HG03558 (cell line): ENCODE measurements at regions not wholly inside any gene's neighbourhood (a gene's known extent, or its start where the extent isn't known, plus 50 kb on each side); places are given as distances from the start of the nearest gene placed in this dataset.
"Not testable (repeated sequence)": the region's sequence is repeated elsewhere in the genome, so short reads cannot be mapped to it uniquely, and the experiment has no call there.

Experiments used
- ATAC-seq: cut with Tn5 transposase; IDR thresholded peaks from one replicate; pipeline ENCODE4 v1.9.1; 2021; ENCODE audit warnings: moderate number of reproducible peaks; ENCODE audit not compliant: unreplicated experiment; ENCODE audit errors: extremely low read depth

DNA sequence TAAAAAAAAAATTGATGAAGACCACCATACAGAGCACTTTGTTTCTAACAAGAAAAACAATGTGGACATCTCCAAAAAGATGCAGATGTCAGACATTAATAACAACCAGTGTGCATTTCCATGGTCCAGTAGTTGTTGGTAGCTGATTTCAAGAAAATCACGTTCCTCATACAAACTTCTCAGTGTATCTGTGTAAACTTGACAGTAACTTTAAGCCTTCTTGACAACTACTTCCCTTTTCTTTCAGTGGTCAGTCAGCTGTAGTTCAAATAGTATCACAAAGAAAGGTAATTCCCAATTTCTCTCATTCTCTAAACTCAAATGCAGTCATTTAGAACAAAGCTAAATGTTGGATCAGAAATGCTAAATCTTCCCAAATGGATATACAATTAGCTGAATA lies 879.9 kb downstream of the AMY1C start:
- ATAC-seq = no peak

- ATAC-seq = no peak
Observed at GRCh38 chr1:104630567-104631149, 881.0 kb downstream of the AMY1C start.

DNA sequence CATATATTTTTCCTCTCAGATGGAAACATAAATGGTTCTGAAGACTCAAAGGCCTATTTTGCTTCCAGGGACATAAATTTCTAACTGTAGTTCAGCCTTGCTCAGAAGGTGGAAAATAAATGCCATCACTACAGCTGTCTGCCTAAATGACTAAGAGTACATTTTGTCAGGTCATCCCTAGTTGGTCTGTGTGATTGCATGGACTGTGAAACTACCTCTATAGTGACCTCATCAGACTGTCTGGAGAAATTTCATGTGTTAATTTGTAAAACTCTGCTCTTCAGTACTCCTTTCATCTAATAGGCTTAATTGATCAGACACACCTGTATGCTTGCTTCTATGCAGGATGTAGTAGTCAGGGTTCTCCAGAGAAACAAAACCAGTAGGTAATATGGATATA lies 886.9 kb downstream of the AMY1C start:
- ATAC-seq = peak; percentile 52

GRCh38 chr1:104646233-104646632 lies 896.5 kb downstream of the AMY1C start:
- ATAC-seq = no peak

- peak; percentile 65 for ATAC-seq
Observed at GRCh38 chr1:104648269-104648691, 898.6 kb downstream of the AMY1C start.

- ATAC-seq = not testable (repeated sequence)
Observed at GRCh38 chr1:104664374-104664773, 914.7 kb downstream of the AMY1C start.

DNA sequence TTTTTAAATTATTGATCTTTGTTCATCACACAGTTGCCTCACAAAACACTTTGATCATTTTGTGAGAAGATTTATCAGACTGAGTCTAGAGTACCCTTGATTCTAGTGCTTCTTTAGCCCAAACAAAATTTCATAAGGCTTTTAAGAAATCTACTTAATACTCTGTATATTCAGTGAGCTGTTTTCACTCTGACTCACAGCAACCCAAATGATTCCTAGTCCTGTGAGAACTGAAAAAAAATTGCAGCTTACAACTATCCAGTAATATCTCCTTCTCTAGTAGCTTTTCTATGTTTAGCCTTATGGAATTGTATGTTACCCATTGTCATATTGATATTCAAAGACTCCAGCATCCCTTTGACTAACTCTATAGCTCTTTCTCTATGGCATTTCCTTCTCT lies 915.6 kb downstream of the AMY1C start:
- ATAC-seq = no peak

GRCh38 chr1:104671684-104672353 lies 922.1 kb downstream of the AMY1C start:
- no peak for ATAC-seq

- no peak for ATAC-seq
Observed at GRCh38 chr1:104699433-104699832, 949.7 kb downstream of the AMY1C start.

- ATAC-seq = no peak
Observed at GRCh38 chr1:104702731-104703130, 953.0 kb downstream of the AMY1C start.

DNA sequence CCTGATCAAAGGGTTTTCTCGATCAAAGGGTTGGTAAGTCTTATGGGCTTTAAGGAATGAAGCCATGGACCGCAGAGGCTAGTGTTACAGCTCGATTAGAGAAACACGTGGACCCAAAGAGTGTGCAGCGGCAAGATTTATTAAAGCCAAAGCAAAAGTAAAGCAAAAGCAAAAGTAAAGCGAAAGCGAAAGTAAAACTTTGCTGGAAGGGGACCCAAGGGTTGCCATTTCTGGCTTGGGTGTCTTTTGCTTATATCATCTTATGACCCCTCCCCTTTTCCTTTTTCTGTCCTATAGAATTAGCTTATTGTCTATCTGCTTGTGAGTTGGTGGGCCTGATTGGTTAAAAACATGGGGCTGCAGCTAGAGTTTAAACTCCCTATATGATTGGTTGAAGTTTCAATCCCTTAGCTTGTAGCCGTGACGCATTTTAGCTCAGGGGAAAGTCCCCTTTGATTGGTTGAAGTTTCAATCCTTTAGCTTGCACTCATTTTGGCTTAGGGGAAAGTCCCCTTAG lies 957.0 kb downstream of the AMY1C start:
- ATAC-seq = no peak

GRCh38 chr1:104718752-104719151 lies 969.1 kb downstream of the AMY1C start:
- no peak for ATAC-seq

GRCh38 chr1:104720741-104721140 lies 971.0 kb downstream of the AMY1C start:
- no peak for ATAC-seq

DNA sequence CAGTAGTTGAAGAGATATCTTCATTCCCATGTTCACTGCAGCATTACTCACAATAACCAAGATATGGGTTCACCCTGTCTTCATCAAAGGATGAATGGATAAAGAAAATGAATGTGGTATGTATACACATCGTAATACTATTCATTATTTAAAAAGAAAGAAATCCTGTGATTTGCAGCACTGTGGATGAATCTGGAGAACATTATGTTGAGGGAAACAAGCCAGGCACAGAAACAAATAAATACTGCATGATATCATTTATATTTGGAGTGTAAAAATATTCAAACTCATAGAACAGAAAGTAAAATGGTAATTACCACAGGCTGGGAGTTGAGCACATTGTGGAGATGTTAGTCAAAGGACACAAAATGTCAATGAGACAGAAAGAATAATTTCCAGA lies 977.2 kb downstream of the AMY1C start:
- no peak for ATAC-seq

- ATAC-seq = no peak
Observed at GRCh38 chr1:104733866-104734265, 984.2 kb downstream of the AMY1C start.

GRCh38 chr1:104745875-104746274 lies 996.2 kb downstream of the AMY1C start:
- no peak for ATAC-seq

- no peak for ATAC-seq
Observed at GRCh38 chr1:104746994-104747393, 997.3 kb downstream of the AMY1C start.

- peak; percentile 96 for ATAC-seq
Observed at GRCh38 chr1:104760017-104760416, 1010.3 kb downstream of the AMY1C start.

DNA sequence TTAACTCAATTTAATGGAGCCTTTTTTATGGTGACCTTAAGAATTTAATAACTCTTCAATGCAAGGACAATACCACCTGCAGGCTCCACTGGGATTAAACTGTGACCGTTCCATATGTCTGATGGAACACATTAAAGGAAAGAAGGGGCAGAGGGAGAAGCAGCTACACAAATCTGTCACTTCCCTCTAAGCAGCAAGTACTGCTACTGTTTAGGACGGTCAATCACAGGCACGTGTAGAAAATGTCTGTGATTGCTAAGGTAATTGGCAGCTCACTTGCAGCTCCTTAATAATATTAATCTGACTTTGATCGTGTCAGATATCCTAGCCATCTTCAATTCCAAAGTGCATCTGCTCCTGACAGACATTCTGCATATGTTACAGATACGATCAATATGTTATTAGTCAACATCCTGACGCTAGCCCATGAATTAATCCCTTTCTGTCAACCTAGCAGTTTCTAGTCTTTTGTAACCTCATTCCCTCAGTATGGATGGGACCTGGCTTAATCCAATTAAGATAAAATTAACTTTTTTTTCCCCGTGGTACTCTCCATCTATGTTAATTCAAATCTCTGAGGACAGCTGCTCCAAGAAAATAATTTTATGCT lies 1012.4 kb downstream of the AMY1C start:
- ATAC-seq = no peak

DNA sequence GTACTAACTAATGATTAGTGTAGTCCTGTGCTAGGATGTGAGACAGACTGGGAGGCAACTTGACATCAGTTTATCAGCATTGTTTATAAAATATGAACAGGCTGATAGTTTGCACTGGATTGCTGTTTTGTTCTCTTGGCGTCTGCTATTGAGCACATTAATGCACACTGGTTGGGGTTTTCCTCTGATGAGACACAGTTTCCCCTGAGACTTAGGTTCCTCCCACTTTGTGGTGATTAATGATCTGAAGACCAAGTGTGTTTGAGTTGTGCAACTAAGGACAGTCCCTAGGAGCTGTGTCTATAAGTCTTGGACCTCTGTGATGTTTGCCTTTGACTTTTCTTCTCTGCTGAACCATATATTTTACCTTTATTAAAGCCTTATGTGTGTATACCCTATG lies 1015.4 kb downstream of the AMY1C start:
- peak; percentile 64 for ATAC-seq

DNA sequence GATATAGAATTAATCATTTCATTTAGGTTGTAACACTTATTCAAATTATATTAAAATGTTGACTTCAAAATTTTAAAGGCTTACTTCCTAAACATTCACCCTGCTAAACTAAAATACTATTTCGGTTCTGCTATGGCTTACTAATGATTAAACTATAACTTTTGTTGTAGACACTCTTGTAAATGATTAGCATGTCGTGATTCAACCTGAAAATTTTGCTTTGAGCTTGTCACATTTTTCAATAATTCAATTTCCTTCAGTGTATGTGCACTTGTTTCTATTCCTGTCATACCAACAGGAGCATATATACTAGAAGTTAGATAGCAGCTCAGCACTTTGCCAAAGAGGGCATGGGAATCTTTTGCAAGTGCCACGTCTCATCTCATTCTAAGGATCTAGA lies 1018.8 kb downstream of the AMY1C start:
- peak; percentile 49 for ATAC-seq
